ENCODE measurements at regions not wholly inside any gene's neighbourhood (a gene's known extent, or its start where the extent isn't known, plus 50 kb on each side); places are given as distances from the start of the nearest gene placed in this dataset.

DNA sequence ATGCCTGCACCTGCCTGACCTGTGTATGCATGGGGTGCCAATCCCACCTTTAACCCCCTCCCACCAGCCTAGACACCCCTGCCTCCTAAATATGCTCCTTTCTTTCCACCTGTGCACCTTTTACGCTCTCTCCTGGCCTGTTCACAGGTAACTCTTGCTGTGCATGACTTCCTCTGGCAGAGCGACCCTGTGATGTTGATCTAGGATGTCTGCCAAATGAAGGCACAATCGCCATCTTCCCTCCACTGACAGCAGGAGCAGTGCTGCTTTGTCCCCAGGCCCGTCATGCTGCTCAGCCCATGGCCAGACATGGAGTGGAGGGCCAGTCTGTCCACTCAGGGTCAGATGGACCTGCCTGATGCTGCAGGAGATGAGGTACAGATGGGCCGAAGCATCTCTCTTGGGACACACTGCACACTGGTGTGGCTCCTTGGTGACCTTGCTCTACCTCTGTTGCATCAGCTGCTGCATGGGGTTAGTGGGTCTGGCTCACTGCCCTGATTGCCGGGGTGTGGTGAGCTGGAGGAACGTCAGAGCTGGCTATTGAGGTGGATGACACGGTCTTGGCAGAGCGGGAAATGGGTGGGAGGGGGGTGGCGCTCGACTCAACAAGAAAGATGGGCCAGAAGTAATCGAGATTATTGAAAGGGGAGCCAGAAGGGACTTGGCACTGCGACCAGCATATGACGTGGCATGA lies 101.7 kb upstream of the PITX1 start:
- DNase-seq: no peak

DNA sequence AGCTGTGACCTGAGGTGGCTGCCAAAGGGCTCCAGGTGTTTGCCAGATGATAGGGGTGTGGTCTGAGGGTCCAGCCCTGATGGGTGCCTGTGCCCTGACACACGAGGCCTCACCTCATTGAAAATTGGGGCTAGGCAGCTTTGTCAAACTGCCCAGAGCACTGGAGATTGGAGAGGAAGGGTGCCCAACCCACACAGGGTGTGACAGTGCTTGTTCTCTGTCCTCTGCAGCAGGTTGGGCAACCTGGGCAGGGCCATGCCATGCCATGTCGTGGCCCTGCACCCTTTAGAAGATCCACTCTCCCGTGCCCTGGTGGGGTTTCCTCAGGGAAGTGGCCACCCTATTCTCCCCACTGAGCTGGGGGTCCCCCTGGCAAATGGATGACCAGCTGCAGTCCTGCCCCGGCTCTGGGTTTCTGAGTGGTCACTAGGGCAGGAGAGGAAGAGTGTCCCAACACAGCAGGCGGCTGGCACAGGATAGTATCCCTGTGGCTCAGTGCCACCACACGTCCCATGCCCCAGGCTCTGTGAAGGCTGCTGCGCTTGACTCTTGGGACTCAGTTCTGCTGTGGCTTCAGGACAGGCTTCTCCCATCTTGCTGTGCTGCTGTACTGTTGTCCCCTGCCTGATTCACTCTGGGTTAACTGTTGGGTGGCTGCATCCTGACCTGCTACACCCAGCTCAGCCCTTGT lies 100.8 kb upstream of the PITX1 start:
- DNase-seq: no peak

DNA sequence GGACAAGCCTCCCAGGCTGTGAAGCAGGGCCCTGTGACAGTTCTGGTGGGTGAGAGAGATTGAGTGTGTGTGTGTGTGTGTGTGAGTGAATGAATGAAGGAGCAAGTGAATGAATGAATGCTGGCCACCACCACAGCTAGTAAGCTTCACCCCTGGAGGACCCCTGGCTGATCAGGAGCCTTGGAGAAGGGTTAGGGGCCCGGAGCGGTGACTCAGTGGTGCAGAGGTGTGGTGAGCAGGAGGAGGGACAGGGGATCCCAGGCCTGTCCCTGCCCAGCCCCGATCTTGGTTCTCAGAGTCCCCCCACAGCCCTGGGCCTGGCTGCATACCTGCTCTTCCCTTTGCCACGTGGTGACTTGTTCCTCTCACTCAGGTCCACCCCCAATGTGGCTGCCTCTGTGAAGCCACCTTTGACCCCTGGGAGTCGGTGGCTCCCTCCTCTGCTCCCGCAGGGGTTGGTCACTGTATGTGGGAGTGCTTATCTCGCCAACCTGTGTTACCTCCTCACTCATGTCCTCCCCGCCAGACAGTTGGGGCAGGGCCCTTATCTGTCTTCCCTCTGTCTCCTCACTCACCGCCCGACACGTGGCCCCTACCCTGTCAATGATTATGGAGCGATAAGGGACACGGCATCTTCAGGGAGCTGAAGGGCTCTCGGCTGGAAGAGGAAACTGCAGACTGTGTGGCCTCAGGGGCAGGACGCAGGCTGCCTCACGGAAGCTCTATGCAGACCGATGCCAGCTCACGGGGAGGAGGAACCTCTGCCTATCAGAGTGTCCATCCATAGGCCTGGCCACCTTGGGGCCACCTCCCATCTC lies 99.9 kb upstream of the PITX1 start:
- no peak for DNase-seq

DNA sequence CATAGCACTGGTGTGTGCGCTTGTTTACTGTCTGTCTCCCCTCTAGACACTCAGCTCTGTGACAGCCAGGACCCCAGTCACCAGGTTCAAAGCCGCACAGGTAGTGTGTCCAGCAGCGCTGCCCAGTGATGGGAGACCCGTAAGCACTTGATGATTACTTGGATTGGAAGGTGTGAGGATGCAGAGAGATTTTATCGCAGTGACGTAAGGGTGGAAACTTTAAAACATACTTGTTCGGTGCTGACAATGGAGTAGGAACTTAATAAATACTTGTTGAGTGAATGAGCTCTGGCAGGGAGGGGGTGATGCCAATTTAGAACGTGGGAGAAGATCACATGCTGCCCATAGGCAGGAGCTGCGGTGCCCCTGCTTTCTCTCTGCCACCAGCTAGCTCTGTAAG lies 99.2 kb upstream of the PITX1 start:
- DNase-seq: no peak

DNA sequence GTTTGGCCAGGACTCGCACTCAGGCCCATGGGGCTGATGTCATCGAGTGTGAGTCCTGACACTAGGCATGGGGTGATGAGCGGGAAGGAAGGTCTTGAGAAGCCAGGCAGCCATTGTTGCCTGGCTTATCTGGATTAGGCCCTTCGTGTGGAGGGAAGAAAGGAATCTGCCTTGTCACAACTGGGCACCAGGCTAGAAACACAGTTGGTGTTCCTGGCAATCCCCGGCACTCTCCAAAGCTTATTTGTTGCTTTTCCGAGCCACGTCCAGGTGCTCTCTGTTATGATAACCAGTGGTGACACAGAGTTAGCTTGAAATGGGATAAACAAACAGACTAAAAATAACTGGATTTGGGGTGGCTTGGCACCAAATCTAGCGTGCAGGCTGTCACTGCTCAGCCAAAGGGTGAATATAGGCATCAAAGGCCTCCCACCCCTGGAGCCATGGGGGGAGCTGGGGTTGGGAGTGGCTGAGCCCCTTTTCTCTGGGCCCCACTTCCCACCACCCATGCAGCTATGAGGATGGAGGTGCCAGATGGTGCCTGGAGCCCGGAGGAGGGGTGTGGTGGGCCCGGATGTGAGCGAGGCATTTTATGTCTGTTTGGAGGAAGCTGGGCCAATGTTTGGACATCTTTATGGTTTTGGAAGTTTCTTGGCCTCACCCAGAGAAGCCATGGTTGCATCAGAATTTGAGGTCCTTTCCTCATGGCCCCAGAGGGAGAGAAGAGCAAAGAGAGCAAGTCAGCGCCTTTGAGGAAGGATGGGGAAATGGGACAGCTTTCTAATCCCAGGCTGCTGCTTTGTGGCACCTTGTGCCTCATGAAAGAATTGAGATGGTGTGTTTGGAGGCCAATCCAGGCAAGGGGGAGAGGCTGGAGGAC lies 98.0 kb upstream of the PITX1 start:
- DNase-seq: no peak

DNA sequence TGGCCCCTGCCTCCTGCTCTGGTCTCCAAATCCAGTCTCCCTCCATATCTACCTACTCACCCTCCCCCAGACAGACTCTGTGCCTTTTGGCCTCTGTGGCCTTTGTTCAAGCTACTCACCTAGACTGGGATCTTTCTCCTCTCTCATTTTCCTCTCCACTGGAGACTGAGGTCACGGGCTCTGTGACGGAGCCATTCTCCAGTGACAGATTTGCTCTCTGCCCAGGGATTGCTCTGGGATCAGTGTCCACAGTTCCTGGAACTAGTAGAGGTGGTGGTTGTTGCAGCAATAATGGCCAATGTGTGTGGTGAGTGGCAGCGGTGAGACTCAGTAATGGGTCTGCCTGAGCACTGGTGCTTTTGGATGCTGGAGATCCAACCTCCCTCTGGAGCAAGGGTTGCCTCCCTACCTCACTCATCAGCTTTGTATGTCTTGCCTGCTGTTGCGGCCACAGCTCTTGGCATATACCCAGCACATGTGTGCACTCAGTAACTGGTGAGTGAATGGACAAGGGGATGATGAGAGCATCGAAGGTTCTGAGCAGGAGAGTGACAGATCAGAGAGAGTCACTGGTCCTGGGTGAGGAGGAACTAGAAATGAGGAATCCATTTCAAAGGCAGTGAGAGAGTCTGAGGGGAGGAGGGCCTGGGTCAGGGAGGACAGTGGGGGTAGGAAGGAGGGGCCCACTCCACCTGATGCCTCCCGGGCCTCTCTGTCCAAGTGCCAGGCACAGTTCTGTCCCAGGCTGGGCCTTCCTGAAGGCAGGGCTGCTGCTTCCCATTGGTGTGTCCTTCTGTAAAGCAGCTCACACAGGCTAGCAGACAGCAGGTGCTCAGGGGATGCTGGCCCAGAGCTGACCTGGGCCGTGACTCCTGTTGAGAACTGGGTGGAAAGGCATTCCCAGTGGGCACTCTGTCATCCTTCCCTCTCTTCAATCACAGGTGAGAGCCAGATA lies 96.5 kb upstream of the PITX1 start:
- no peak for DNase-seq

DNA sequence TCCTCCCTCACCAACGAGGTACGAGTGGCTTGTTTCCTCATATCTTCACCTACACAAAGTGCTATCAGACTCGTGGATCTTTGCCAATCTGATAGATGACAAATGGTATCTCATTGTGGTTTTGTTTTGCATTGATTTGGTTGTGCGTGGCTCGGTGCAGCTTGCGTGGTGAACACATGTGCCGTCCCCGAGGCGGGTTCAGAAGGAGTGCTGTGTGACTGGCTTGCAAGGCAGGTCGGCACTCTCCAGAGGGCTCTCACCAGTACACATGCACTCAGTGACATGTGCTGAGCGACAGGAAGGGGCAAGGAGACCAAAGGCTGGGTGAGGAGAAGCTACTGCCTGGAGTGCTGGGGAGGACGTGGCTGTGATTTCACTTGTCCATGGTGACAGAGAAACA lies 95.3 kb upstream of the PITX1 start:
- DNase-seq: no peak

DNA sequence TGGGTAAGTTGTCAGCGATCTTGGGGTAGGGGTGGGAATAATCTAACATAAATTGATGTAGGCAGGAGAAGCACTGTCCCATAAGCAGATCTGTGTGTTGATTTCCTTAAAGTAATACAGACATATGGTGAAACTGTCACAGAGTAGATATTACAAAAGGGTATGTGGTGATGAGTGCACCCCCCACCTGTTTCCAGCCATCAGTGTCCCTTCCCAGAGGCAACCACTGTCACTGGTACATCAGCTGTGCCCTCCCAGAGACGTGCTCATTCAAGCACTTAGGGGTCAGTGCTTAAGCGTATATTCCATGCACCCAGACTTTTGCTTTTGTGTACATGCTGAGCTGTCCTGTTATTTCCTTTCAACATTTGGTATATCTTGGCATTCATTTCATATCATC lies 94.3 kb upstream of the PITX1 start:
- DNase-seq: no peak

DNA sequence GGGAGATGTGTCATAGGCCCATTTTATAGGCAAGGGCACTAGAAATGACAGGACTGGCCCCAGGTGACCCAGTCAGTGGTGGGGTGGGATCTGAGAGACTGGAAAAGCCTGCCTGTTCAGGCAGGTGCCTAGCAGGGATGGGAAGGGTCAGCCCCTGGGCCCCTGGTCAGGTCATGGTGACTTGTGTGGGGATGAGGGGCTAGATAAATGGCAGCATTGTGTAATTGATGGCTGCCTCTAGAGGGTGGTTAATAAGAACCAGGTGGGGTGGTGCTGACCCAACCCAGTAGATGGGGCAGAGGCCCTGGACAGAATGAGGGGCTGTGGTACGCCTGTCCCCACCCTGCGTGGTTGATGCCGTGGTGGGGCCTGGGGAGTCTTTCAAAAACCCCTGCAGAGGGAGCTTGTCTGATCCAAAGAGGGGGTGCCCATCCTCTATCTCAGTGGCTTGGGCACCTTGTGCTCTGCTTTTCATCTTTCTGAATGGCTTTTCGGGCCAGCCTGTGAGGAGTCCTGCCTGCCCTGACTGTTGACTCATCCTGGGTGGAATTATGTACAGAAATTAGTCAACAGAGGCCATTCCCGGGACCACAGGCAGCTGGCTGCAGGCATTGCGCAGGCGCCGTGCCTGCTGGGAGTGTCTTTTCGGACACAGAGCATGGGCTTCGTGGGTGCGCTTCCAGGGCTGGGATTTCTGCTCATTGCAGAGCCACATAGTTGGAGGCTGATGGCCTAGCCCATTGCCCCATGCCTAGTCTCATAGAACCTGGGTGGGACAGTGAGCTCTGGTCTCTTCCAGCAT lies 93.6 kb upstream of the PITX1 start:
- no peak for DNase-seq

DNA sequence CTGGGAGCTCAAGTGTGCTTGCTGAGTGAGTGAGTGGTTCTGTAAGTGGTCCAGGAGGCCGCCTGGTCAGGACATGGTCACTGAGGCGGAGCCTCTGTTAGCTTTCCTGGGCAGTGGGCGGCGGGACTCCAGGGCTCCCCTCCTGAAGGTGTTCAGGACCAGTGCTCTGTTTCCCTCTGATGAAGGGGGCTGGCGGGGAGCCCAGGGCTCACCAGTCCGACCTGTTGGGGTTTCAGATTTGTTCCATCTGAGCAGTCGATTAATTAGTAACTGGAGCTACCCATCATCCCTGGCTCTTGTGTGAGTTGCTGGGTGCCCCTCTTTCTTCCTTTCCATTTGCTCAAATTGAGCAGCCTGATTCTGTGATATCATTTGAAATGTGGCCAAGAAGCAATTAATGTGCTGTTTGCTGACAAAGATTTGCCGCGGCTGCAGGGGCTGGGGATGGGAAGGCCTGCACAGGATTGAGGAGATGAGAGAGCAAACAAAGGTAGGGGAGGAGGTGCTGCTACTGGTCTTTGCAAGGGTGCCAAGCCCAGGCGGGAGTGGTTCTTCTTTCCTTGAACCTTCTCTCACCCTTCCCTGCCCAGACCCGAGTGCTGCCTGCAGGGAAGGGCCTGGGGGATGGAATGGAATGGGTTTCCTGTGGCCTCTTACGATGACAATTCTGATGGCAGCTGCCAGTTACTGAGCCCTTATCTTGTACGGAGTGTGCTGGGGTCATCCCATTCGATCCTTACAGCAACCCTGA lies 92.8 kb upstream of the PITX1 start:
- DNase-seq: no peak

DNA sequence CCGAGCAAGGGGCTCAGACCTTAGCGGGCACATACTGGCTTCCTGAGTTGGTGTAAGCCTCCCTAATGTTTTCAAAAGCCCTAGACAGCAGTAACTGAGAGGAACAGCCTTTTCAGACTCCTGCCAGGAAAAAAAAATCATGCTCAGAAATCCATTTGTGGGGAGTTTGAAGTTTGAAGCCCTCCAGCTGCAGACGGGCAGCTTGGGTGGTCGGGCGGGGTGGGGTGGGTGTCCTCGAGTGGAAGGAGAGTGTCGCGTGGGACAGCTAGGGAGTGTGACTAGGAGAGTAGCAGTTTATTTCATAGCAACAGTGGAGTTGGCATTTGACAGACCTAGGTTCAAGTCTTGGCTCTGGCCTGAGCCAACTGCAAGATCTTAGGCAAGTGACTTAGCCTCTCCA lies 90.7 kb upstream of the PITX1 start:
- no peak for DNase-seq

DNA sequence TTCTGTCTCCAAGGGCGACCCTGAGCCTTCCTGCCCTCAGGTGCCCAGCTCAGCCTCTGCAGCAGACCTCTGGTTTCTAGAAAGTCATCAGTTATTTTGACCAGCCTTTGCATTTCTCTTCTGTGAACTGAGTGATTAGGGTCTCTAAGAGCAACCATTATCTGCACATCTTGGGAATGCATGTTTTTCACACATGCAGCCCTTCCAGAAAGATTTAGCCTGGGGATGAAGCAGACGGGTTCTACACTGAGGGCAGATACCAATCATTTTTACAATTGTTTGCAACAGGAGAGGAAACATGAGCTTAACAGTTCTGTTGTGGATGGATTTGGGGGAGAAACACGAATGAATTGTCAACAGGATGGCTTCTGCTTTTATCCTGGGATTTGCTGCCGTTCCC lies 90.1 kb upstream of the PITX1 start:
- DNase-seq: no peak

DNA sequence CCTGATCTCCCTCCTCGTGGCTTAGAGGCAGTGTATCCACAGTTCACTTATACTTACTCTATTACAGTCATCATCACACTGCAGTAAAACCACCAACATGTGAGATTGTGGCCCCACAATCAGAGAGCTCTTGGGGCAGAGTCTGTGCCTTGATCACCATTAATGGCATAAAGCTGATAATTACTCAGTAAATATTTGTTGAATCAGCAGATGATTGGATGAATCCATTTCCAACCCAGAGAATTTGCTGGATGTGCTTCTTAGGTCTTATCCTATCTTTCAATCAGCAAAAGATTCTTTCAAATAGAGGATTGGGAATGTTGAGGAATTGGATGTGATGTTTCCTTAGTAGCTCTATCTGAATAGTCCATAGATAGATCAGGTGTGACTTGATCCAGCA lies 88.8 kb upstream of the PITX1 start:
- no peak for DNase-seq

DNA sequence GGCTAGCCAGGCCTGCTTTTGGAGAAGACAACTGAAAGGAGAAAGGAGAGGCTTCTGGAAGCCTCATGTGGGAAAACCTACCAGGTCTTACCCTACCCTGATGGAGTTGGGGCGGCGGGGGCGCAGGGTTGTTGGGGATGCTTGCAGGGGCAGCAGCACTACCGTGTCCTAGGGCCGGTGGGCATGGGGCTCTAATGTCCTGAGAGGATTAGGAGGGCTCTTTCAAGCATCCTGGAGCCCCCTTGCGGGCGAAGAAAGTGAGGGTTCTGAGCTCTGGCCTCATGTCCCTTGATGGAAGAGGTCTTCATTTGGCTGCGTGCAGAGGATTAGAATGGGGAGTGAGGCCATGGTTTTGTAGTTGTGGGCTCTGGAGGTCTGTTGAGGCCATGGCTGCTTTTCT lies 86.9 kb upstream of the PITX1 start:
- no peak for DNase-seq

DNA sequence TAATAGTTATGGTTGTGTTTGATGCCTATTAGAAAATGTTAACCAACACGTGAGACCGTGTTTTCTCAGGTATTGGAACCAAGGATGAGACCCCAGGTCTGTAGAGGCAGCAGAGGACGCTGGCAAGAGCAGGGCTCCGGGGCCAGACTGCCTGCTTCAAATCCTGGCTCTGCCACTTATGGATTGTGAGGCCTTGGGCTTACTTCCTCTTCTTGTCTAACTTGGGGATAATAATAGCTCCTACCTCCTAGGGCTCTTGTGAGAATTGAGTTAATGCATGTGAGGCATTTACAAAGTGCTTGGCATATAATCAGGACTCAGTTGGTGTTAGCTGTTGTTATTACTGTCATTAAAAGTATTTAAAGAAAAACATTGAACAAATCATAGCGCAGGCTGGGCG lies 85.5 kb upstream of the PITX1 start:
- no peak for DNase-seq

DNA sequence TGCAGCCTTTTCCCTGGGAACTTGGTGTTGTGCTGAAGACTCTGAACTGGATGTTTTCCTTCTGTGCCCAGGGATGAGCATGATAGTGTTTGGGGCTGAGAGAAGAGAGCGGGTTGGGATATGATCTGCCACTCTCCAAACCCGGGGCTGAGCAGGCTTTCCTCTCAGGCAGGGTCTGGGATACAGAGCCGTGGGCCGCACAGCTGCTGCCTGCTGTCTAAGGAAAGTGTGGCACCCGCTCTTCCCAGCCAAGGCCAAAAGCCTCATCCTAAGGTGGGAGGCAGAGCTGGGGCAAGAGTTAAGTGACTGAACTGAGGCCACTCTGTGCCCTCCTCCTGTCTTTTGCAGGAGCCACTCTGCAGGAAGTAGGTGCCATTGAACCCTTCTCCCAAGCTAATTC lies 83.6 kb upstream of the PITX1 start:
- no peak for DNase-seq

DNA sequence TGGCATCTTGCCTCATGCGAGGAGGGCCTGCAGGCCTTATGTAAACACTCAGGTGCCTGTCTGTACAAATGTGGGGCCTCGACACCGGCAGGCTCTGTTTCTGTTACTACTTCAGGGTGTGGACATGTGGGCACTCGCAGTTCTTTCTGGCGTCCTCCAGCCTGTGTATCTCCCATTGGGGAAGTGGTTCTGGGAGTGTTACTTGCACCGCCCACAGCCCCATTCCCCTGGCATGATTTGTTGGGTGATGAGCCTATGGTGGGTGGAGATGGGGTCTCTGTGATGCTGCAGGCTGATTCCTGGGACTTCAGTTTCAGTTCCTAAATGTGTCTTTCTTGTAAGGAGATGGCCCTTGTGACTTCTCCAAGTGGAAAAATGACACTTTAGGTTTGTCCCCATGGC lies 82.1 kb upstream of the PITX1 start:
- DNase-seq: no peak

DNA sequence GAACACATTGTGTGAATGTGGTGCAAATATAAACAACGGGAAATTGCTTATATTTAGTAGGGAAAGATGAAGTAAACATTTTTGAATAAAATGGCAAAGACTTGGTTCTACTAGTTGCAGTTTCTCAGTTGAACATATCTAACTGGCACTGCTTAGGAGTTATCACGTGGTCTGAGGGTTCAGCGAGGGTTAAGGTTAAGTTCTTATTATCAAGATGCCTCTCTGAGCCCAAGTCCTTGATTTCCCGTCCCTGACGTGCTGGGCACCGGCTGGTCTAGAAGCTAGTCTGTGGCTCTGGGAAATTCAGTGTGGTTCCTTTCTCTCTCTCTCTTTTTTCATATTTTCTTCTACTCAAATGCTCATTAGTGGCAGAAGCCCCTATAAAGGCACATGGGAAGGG lies 81.6 kb upstream of the PITX1 start:
- no peak for DNase-seq

DNA sequence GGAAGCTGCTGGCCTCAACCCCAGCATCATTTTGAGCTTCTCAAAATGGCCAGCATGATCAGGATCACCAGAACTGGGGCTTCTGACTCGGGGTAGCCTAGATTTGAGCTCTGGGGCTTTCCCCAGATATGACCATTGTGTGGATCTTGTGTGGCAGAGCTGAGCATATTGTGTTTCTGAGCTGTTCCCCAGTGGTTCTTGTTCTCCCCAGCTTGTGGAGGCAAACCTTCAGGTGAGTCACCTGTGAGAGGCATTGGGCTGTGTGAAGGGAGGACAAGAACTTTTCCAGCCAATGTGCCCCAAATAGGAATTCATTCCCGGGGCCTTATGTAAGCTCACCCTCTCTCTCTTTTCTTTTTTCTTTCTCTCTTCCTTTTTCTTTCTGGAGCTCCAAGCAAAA lies 80.7 kb upstream of the PITX1 start:
- no peak for DNase-seq

DNA sequence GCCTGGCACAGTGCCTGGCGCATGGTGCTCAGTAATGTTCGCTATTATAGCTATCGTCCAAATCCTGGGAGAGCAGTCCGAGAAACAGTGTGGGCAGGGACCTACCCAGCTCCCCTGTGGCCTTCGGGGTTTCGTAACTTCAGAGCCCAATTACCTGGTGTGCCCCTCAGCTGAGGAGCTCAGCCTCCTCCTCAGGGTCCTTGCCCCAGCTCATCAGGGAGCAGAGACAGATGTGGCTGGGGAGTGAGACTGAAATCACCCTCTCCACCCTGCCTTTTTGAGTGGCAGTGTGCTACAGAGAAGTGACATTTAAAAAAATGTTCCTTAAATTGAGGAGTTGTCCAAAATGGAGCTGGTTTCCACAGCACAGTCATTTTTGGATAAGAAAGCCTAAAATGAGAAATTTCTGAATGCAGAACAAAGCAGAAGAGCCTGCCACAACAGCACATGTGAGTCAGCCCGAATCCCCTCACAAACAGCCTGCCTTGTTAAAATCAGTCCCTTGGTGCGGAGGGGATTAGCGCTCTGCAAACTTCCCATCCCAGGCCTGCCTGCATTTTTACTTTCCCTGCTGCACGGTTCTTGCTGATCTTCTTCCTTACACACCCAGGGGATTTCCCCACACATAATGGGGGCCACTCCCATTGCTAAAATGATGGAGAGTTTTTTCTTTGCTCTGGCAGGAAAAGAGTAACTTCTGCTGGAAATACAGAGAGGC lies 78.1 kb upstream of the PITX1 start:
- DNase-seq: no peak

Data from retina (tissue), 1 donor.